Left lung (tissue), 4 donors: ENCODE measurements at regions not wholly inside any gene's neighbourhood (a gene's known extent, or its start where the extent isn't known, plus 50 kb on each side); places are given as distances from the start of the nearest gene placed in this dataset.
"Not testable (repeated sequence)": the region's sequence is repeated elsewhere in the genome, so short reads cannot be mapped to it uniquely, and the experiment has no call there.

Source experiments
- ATAC-seq: fragments of 200-7000 bp; cut with Tn5 transposase; one replicate; pipeline ENCODE4 v1.9.1; 2020; ENCODE audit warnings: moderate library complexity
- DNase-seq, 4 donors: peaks; one replicate each; pipeline ENCODE4 v3.0.0-alpha.2; 2013 to 2020
- H3K27ac ChIP-seq, 2 donors: fragments of 200-600 bp; sonication (generic) in 1 of 2; one replicate each; pipeline versions ENCODE4 v1.5.0 to v1.8.0; 2020 to 2021
- H3K27me3 ChIP-seq, 2 donors: fragments of 200-600 bp; sonication (generic) in 1 of 2; one replicate each; pipeline versions ENCODE4 v1.5.0 to v1.8.0; 2020 to 2021
- H3K36me3 ChIP-seq, 2 donors: fragments of 200-600 bp; sonication (generic) in 1 of 2; one replicate each; pipeline versions ENCODE4 v1.5.0 to v1.8.0; 2020 to 2021
- H3K4me1 ChIP-seq, 2 donors: fragments of 200-600 bp; one replicate each; pipeline ENCODE4 v1.8.0; 2021
- H3K4me3 ChIP-seq, 2 donors: fragments of 200-600 bp; sonication (generic) in 1 of 2; one replicate each; pipeline versions ENCODE4 v1.5.0 to v1.8.0; 2020 to 2021; ENCODE audit warnings: mild to moderate bottlenecking in 1 of 2
- H3K9me3 ChIP-seq, 2 donors: fragments of 200-600 bp; sonication (generic) in 1 of 2; one replicate each; pipeline versions ENCODE4 v1.5.0 to v1.8.0; 2020 to 2021
- CTCF ChIP-seq, 2 donors: fragments of 200-600 bp; sonication (generic) in 1 of 2; IDR thresholded peaks; one replicate each; pipeline versions ENCODE4 v1.5.0 to v1.8.0; 2021; ENCODE audit warnings: antibody characterized with exemption in 2 of 2
- intact Hi-C, 2 donors: fragments of 100-400 bp; cut with DNase I; formaldehyde crosslinking; loops; one replicate each; pipeline versions ENCODE4 v1.11.2 to v1.14.2; 2022
- donor health status: DM: no; HTN: yes; CAD: no.
- donor health status: DM: no; HTN: no; CAD: no.

- no peak for TF ChIP-seq CTCF (IDR thresholded peaks at IDR 0.05)
- ATAC-seq: no peak
- no peak overlapping the region for H3K4me3 ChIP-seq
- DNase-seq: peak in 1 of 4 donors; percentile 32
- H3K9me3 ChIP-seq: no peaks in the 10 kb centered on the region
- intact Hi-C loops: no loop called here
- no peaks in the 10 kb centered on the region for H3K4me1 ChIP-seq
- H3K27ac ChIP-seq: no peak overlapping the region
- H3K27me3 ChIP-seq: no peaks in the 10 kb centered on the region
- no peaks in the 10 kb centered on the region for H3K36me3 ChIP-seq
Observed at GRCh38 chr5:122661496-122662180, 113.2 kb upstream of the SNX2 start.

- H3K27me3 ChIP-seq: no peaks in the 10 kb centered on the region
- no peaks in the 10 kb centered on the region for H3K36me3 ChIP-seq
- TF ChIP-seq CTCF (IDR thresholded peaks at IDR 0.05): no peak
- peaks cover 0 to 2% of the 10 kb centered on the region in 2 donors for H3K9me3 ChIP-seq
- H3K4me3 ChIP-seq: no peak overlapping the region
- H3K4me1 ChIP-seq: no peaks in the 10 kb centered on the region
- no peak for DNase-seq
- no peak for ATAC-seq
- intact Hi-C loops: no loop called here
- no peak overlapping the region for H3K27ac ChIP-seq
Observed at GRCh38 chr5:122665051-122665450, 109.8 kb upstream of the SNX2 start.

- Histone ChIP-seq H3K27me3 (no peaks in the 10 kb centered on the region), H3K36me3 (no peaks in the 10 kb centered on the region), H3K4me1 (no peaks in the 10 kb centered on the region), H3K9me3 (peaks cover 0 to 2% of the 10 kb centered on the region in 2 donors), H3K4me3 (no peak overlapping the region), H3K27ac (no peak overlapping the region)
- ATAC-seq (no peak), DNase-seq (no peak)
- intact Hi-C loops: no loop called here
- no peak for TF ChIP-seq CTCF (IDR thresholded peaks at IDR 0.05)
Observed at GRCh38 chr5:122668552-122668951, 106.3 kb upstream of the SNX2 start.

- ATAC-seq, H3K4me3 ChIP-seq, DNase-seq, H3K9me3 ChIP-seq, intact Hi-C loops, H3K27ac ChIP-seq, H3K4me1 ChIP-seq, H3K36me3 ChIP-seq, H3K27me3 ChIP-seq: not testable (repeated sequence)
Observed at GRCh38 chr5:122669709-122670108, 105.2 kb upstream of the SNX2 start.

GRCh38 chr5:122673343-122673742, 101.5 kb upstream of the SNX2 start:
- TF ChIP-seq CTCF (IDR thresholded peaks at IDR 0.05): no peak
- no peak for ATAC-seq

GRCh38 chr5:122674385-122674784, 100.5 kb upstream of the SNX2 start:
- no peaks in the 10 kb centered on the region for H3K36me3 ChIP-seq
- H3K27me3 ChIP-seq: no peaks in the 10 kb centered on the region
- no peak overlapping the region for H3K27ac ChIP-seq
- no peak overlapping the region for H3K4me3 ChIP-seq
- ATAC-seq: no peak
- intact Hi-C loops: no loop called here
- DNase-seq: no peak
- TF ChIP-seq CTCF (IDR thresholded peaks at IDR 0.05): no peak
- H3K4me1 ChIP-seq: no peaks in the 10 kb centered on the region
- H3K9me3 ChIP-seq: peaks cover 0 to 2% of the 10 kb centered on the region in 2 donors

More at GRCh38 chr5:122673343-122673742, 101.5 kb upstream of the SNX2 start:
- intact Hi-C loops: no loop called here
- no peak for DNase-seq
- Histone ChIP-seq H3K4me3 (no peak overlapping the region), H3K4me1 (no peaks in the 10 kb centered on the region), H3K36me3 (no peaks in the 10 kb centered on the region), H3K27ac (no peak overlapping the region), H3K9me3 (peaks cover 0 to 2% of the 10 kb centered on the region in 2 donors), H3K27me3 (no peaks in the 10 kb centered on the region)
